DND-41 (cell line): ENCODE measurements at regions not wholly inside any gene's neighbourhood (a gene's known extent, or its start where the extent isn't known, plus 50 kb on each side); places are given as distances from the start of the nearest gene placed in this dataset.
A peak's percentile ranks its signal among the peaks of the same experiment; 100 is the strongest.

ENCODE experiments used
- ATAC-seq: fragments of 200-7000 bp; cut with Tn5 transposase; 3 replicates; pipeline ENCODE4 v1.9.1; 2021; ENCODE audit warnings: low read depth; ENCODE audit not compliant: insufficient read depth
- DNase-seq: peaks from one replicate; pipeline ENCODE4 v3.0.0-alpha.2; 2020
- H2AFZ ChIP-seq: 2 replicates; pipeline ENCODE4 v1.6.0; 2012; ENCODE audit warnings: low read depth, low read length
- H3K27ac ChIP-seq: 2 replicates; pipeline ENCODE4 v1.5.1; 2012; ENCODE audit warnings: low read length, inconsistent platforms
- H3K27me3 ChIP-seq: fragments of 200-600 bp; sonication (generic); 2 replicates; pipeline ENCODE4 v1.6.0; 2012; ENCODE audit warnings: low read length, mild to moderate bottlenecking, inconsistent platforms; ENCODE audit not compliant: insufficient read depth, poor library complexity
- H3K36me3 ChIP-seq: 2 replicates; pipeline ENCODE4 v1.5.1; 2012; ENCODE audit warnings: low read length, inconsistent platforms; ENCODE audit not compliant: insufficient read depth
- H3K4me1 ChIP-seq: 2 replicates; pipeline ENCODE4 v1.5.1; 2012; ENCODE audit warnings: mild to moderate bottlenecking, low read length; ENCODE audit not compliant: insufficient read depth
- H3K4me2 ChIP-seq: 2 replicates; pipeline ENCODE4 v1.6.0; 2012; ENCODE audit warnings: mild to moderate bottlenecking, moderate library complexity, low read length, inconsistent platforms; ENCODE audit not compliant: insufficient read depth
- H3K4me3 ChIP-seq, 2 experiments: fragments of 200-600 bp in 1 of 2; shearing (Covaris generic) in 1 of 2; 2 replicates each; pipeline ENCODE4 v1.5.1; 2012 to 2016; ENCODE audit warnings: inconsistent platforms in 2 of 2, low read length in 2 of 2, mild to moderate bottlenecking in 2 of 2, low read depth in 1 of 2, moderate library complexity in 1 of 2
- H3K79me2 ChIP-seq: 2 replicates; pipeline ENCODE4 v1.6.0; 2012; ENCODE audit warnings: low read length, inconsistent platforms; ENCODE audit not compliant: insufficient read depth
- H3K9ac ChIP-seq: 2 replicates; pipeline ENCODE4 v1.6.0; 2012; ENCODE audit warnings: low read depth, mild to moderate bottlenecking, inconsistent platforms, low read length, moderate library complexity
- H3K9me3 ChIP-seq: 2 replicates; pipeline ENCODE4 v1.5.1; 2012; ENCODE audit warnings: low read length, moderate library complexity, mild to moderate bottlenecking, inconsistent platforms; ENCODE audit not compliant: insufficient read depth, severe bottlenecking
- H4K20me1 ChIP-seq: 2 replicates; pipeline ENCODE4 v1.6.0; 2012; ENCODE audit warnings: low read length; ENCODE audit not compliant: insufficient read depth
- CTCF ChIP-seq: IDR thresholded peaks from 2 replicates; pipeline ENCODE4 v1.5.1; 2012; ENCODE audit warnings: borderline replicate concordance, low read length, moderate library complexity, mild to moderate bottlenecking; ENCODE audit not compliant: poor library complexity, severe bottlenecking; ENCODE audit errors: extremely low read depth
- EZH2 ChIP-seq: IDR thresholded peaks from 3 replicates; pipeline ENCODE4 v1.6.1; 2012; ENCODE audit warnings: borderline replicate concordance, low read depth, mild to moderate bottlenecking, moderate library complexity, low read length, inconsistent platforms; ENCODE audit not compliant: severe bottlenecking

GRCh38 chr3:110344897-110345767, 726.5 kb upstream of the NECTIN3 start:
- no peak overlapping the region for H3K4me3 ChIP-seq
- H3K79me2 ChIP-seq: no peaks in the 10 kb centered on the region
- ATAC-seq: 0 out of 3 replicates have a peak, but pooled peaks have one; percentile 44
- no peak overlapping the region for H3K9ac ChIP-seq
- no peaks in the 10 kb centered on the region for H3K4me1 ChIP-seq
- H2AFZ ChIP-seq: peak overlapping the region; percentile 44; the same call in 1 of the 2 replicates
- H4K20me1 ChIP-seq: no peaks in the 10 kb centered on the region
- no peak overlapping the region for H3K4me2 ChIP-seq
- no peaks in the 10 kb centered on the region for H3K9me3 ChIP-seq
- H3K27me3 ChIP-seq: no peaks in the 10 kb centered on the region
- TF ChIP-seq CTCF: no peak
- H3K27ac ChIP-seq: no peak overlapping the region
- no peak for DNase-seq
- no peaks in the 10 kb centered on the region for H3K36me3 ChIP-seq

- DNase-seq (no peak), ATAC-seq (no peak)
These were observed 722.3 kb upstream of the NECTIN3 start for GRCh38 chr3:110349295-110349694.

GRCh38 chr3:110352841-110353604, 718.6 kb upstream of the NECTIN3 start:
- no peaks in the 10 kb centered on the region for H4K20me1 ChIP-seq
- H3K4me3 ChIP-seq: no peak overlapping the region
- no peaks in the 10 kb centered on the region for H3K27me3 ChIP-seq
- H3K4me2 ChIP-seq: no peak overlapping the region
- H3K27ac ChIP-seq: no peak overlapping the region
- no peaks in the 10 kb centered on the region for H3K36me3 ChIP-seq
- no peaks in the 10 kb centered on the region for H3K9me3 ChIP-seq
- H3K9ac ChIP-seq: no peak overlapping the region
- H3K4me1 ChIP-seq: no peaks in the 10 kb centered on the region
- no peak overlapping the region for H2AFZ ChIP-seq
- ATAC-seq: no peak
- no peaks in the 10 kb centered on the region for H3K79me2 ChIP-seq
- no peak for DNase-seq
- TF ChIP-seq EZH2: no peak
- TF ChIP-seq CTCF: no peak

More at GRCh38 chr3:110349295-110349694, 722.3 kb upstream of the NECTIN3 start:
- Histone ChIP-seq H3K9me3 (no peaks in the 10 kb centered on the region), H3K27me3 (no peaks in the 10 kb centered on the region), H3K4me2 (no peak overlapping the region), H3K27ac (no peak overlapping the region), H3K9ac (no peak overlapping the region), H2AFZ (no peak overlapping the region), H4K20me1 (no peaks in the 10 kb centered on the region), H3K4me3 (no peak overlapping the region), H3K4me1 (no peaks in the 10 kb centered on the region), H3K36me3 (no peaks in the 10 kb centered on the region), H3K79me2 (no peaks in the 10 kb centered on the region)
- TF ChIP-seq CTCF: no peak
- TF ChIP-seq EZH2: no peak
